Epithelial cell of proximal tubule (primary cell): ENCODE measurements at regions not wholly inside any gene's neighbourhood (a gene's known extent, or its start where the extent isn't known, plus 50 kb on each side); places are given as distances from the start of the nearest gene placed in this dataset.

Experiments used
- DNase-seq: peaks from one replicate; pipeline ENCODE4 v3.0.0-alpha.2; 2011; ENCODE audit warnings: low read depth
- H3K4me3 ChIP-seq: 2 replicates; pipeline ENCODE4 v1.5.1; 2011; ENCODE audit warnings: low read depth, mild to moderate bottlenecking, low read length
- TF ChIP-seq, protein P1 (sequence below): conservative IDR thresholded peaks from 2 replicates; pipeline ENCODE4 v1.5.1; 2012; ENCODE audit warnings: low read depth, mild to moderate bottlenecking, low read length

DNA sequence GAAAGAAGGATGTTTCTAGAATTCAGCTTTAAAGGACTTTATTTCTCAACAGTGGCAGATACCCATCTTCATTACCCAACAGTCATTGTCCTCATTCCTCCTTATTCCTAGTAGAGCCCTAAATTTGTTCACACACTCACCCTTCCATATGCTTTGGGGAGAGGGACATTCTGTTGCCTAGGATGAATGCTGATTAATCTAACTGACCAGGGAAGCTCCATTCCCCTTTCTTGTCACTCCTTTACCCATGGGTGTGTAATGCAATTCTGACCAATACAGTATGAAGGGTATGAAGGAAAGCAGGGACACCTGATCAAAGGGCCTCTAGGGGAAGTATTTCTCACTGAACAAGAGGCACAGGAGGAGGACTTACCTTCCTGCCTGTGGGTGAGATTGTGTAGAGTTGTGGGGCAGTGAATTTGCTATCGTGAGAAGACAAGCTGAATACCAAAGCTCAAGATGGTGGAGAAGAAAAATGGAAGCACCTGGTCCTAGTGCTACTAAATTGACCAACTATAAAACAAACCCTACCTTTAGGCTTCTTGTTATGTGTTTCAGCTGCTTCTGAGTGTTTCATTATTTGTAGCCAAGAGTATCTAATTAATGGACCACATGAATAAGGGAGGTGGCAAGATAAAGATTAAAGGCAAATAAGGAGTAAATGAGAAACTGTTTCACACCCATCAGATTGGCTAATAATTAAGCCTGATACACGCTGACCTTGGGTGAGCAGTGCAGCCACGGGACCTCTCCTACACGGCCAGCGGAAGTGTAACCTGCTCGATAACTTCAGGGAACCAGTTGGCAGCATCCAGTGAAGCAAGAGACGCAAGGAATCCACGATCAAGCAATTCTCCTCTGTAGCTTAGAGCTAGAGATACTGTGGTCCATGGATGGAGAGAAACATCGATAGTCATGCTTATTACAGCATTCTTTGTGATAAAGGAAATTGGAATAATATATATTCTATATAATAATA is 202.3 kb downstream of the MYCN start:
- no peak overlapping the region for H3K4me3 ChIP-seq
- no peak for DNase-seq
- TF ChIP-seq, protein P1, sequence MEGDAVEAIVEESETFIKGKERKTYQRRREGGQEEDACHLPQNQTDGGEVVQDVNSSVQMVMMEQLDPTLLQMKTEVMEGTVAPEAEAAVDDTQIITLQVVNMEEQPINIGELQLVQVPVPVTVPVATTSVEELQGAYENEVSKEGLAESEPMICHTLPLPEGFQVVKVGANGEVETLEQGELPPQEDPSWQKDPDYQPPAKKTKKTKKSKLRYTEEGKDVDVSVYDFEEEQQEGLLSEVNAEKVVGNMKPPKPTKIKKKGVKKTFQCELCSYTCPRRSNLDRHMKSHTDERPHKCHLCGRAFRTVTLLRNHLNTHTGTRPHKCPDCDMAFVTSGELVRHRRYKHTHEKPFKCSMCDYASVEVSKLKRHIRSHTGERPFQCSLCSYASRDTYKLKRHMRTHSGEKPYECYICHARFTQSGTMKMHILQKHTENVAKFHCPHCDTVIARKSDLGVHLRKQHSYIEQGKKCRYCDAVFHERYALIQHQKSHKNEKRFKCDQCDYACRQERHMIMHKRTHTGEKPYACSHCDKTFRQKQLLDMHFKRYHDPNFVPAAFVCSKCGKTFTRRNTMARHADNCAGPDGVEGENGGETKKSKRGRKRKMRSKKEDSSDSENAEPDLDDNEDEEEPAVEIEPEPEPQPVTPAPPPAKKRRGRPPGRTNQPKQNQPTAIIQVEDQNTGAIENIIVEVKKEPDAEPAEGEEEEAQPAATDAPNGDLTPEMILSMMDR = no peak

DNA sequence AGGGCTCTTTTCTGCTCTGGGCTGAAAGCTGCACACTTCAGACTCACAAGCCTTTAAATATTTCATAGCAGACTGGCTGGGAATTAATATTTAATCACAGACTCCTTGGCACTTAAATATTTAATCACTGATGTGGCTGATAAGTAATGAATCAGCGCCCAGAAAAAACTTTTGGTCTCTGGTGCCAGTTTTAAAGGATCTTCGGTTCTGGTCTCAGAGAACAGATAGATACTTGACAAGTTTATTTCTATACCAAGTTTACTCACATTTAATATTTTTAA is 201.2 kb downstream of the MYCN start:
- TF ChIP-seq, protein P1 = no peak
- no peak overlapping the region for H3K4me3 ChIP-seq
- no peak for DNase-seq

DNA sequence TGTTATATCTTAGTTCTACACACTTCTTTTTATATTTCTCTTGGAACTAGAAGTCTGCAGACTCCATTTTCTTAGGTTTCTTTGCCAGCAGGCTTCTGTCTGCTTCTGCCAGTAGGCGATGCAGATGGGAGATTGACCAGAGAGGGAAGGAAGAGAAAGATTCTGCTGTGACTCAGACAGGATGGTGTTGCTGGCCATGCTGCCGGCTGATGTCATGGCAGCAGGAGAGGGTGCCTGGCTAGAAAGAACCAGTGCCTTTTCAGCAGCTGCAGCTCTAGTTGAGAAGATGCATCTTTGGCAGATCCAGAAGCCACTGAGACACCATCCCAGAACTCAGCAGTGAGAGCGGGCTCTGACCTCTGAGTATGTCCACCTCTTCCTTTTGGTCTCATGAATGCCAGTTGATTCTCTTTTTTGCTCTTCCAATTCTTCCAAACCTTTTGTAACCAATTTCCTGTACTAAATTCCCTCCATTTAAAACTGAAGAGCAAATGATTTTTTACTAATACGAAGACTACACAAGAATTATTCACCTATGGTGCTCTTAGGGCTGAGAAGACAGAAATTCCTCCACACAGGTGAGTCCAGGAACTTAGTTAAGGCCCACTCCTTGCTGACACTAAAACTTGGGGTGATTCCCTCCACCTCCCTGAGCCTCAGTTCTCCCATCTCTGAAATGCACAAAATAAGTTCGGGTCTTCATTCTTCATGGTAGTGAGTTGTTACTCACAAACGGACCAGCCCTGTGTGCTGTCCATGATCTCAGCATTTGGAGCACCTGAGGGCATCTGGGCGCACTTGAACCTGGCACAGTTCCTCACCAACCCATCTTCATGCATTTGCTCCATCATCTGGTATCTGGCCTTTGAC is 200.7 kb downstream of the MYCN start:
- DNase-seq = no peak
- H3K4me3 ChIP-seq = no peak overlapping the region
- TF ChIP-seq, protein P1 = no peak

DNA sequence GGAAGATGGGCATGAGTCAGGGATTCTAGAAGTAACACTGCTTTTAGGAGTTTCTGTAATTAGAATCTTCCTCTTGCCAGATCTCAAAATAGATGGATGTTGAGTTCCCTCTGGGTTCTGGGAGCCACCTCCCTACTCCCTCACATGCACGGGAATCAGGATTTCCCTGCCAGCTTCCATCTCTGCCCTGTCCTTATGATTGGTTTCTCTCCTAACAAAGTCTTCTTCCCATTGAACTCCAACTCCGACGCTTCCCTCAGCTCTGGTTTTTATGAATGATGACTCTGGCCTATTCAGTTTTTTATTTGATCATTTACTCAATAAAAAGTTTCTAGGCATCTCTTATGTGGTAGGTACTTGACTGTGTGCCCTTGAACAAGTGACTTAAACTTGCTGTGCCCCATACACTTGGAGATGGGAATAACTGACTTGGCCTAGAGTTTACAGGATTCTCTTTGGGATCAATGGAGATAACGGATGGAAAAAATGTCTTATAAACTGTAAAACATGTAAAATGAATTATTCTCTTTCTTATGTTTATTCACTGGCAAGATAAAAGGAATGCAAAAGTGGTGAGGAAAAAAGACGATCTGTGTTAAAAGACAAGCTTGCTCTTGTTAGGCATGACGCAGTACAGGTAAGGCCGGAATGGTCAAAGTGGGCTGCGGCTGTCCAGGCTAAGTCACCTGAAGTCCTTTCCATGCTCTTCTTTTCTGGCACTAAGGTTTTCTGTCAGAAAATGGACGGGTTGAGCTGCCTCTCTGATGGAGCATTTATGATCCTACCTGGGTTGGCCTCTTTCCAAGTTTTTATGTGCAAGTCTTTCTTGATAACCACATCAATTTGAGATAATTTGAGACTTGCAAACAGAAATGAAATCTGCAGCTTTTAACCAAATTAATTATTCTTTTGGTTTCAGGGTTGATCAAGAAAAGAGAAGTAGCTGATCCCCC is 199.6 kb downstream of the MYCN start:
- TF ChIP-seq, protein P1 = no peak
- H3K4me3 ChIP-seq = no peak overlapping the region
- no peak for DNase-seq

DNA sequence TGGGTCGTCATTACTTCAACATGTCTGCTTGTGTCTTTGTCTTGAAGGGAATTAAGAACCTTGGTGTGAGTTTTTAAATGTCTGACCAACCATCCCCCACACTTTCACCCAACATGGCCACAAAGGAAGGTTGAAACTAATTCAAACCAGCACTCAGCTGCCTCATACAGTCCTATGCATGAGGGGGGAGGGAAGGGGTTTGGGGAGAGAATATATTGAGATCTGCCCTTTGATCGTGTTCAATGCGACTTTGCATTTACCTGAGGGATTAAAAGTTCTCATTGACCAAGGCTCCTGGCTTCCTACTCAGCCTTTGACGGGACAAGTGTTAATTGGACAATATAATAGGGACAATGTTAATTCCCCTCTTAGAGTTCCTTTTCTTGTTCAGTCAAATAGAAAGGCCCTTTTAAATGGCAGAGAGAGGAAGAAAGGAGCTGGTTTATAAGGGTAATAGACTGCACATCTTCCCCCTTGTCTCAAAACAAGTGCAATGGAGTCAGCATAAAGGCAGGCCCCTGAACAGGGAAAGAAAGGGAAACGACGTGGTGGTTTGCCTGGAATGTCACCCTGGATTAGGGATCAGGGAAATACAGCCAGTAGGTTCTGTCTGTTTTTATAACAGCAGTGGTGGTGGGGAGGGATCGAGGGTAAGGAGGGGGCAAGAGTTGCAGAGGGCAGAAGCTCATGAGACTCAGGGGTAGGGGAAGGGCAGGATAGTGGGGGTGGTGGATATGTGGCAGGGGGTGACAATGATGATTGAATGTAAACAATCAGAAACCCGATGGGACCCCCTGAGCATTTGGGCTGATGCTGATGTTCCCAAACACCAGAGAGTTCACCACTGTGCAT is 198.7 kb downstream of the MYCN start:
- TF ChIP-seq, protein P1 = no peak
- no peak for DNase-seq
- H3K4me3 ChIP-seq = no peak overlapping the region
